NCI-H1417 treated with DMSO at 0.1 percent for 48 hours (cell line): ENCODE measurements at regions not wholly inside any gene's neighbourhood (a gene's known extent, or its start where the extent isn't known, plus 50 kb on each side); places are given as distances from the start of the nearest gene placed in this dataset.

ENCODE experiments used
- DNase-seq: peaks from one replicate; lab custom pipeline; 2025; lab: John Stamatoyannopoulos, UW

DNA sequence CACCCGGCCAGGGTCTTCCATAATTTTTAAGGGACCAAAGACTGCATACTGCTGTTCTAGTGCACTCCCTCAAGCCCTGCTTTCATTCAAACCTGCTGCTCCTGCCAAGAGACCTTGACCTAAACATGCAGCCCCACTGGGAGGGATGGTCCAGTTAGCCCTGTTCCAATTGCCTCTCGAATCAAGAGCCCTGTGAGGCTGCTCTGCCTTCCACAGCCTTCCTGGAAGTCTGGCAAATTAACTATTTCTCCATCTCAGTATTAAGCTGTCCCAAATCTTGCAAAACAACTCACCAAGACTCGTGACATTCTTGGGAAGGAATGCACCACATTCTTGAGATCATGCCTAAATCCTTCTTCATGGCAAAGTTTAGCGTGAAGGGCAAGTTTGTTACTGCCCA is 231.3 kb downstream of the C1orf94 start:
- DNase-seq = no peak

DNA sequence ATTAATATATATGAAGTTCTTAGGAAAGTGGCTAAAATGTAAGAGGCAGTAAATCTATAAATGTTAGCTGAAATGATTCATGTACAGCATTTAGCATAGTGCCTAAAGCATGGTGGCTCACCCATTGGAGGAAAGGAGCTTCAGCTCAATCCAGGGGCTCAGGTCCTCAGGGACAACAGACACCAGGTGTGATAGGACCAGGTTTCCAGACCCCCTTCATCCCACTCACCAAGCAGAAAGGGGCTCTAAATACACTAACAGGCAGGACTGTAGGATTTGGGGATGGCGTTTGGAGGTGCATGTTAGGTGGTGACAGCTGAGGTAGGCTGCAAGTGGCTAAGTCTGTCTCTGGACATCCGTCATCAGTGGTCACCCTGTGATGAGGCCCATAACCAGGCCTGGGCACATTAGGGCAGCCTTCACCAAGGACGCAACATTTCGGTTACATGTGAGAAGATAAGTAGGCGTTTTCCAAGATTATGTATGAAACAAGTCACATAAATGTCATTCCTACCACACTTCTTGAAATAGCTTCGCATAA is 233.1 kb downstream of the C1orf94 start:
- DNase-seq = no peak

- DNase-seq = no peak
Observed at GRCh38 chr1:34412598-34413370, 236.1 kb downstream of the C1orf94 start.

DNA sequence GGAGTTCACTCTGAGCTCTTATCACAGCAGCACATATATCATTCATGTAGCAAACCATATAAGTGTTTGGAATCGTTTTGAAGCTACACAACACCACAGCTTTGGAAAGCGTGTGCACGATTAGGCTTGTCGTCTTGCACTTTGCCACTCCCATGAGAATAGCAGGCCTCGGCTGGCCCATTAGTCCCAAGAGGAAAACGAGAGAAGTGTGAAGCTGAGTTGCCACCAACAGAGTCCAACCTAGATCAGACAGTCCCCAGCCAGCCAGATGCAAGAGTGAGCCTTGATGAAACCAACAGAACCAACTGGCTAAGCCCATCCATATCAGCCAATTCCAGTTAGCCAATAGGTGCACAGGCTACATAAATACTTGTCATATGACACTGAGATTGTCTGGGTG is 238.4 kb downstream of the C1orf94 start:
- DNase-seq = no peak

GRCh38 chr1:34418166-34418565 is 241.5 kb downstream of the C1orf94 start:
- DNase-seq = no peak

- DNase-seq = no peak
Observed at GRCh38 chr1:34419663-34420136, 243.0 kb downstream of the C1orf94 start.

- no peak for DNase-seq
Observed at GRCh38 chr1:34425046-34425445, 248.3 kb downstream of the C1orf94 start.

GRCh38 chr1:34425785-34426184 is 249.1 kb downstream of the C1orf94 start:
- no peak for DNase-seq

DNA sequence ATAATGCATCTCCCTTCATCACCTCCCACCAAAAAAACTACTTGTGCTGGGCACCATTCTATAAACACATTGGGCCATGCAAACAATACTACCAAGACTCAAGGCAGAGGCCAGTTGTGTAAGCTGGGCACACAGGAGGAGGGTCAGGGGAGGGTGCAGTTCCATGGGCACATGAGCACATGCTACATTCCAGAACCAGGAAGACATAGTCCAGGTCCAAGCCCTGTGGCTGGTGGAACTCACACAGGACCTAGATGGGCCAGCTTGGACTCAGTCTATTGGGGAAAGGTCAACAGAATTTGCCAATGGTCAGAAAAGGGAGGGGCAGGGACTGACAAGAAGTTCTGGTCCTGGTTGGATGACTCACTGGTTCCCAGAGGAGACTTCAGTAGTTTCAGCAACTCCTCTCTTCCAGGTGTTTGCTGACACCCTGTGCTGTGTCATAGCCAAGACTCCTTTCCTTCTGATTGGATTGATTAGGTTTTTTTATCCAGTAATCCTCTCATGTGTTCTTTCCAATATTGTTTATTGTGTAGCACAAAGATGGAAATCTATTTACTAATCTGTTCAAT is 249.7 kb downstream of the C1orf94 start:
- DNase-seq = no peak

- DNase-seq = no peak
Observed at GRCh38 chr1:34427170-34427569, 250.5 kb downstream of the C1orf94 start.

DNA sequence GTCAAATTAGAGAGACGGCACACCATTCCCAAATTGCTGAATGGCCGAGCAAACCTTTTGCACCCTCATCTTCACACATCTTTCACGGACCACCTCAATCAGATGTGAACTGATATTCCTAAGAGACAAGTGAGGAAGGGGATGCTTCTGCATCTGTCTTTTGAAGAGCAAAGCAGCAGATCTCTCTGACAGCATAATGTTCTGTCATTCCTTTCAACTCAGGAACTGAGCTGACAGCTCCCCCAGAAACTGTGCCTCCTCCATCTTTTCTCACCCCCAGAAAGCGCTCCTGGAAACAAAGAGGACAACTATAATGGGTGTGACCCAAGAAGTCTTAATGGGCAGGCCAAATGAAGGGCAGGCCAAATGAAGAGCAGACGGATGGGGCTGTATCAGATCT is 256.4 kb downstream of the C1orf94 start:
- DNase-seq = no peak

DNA sequence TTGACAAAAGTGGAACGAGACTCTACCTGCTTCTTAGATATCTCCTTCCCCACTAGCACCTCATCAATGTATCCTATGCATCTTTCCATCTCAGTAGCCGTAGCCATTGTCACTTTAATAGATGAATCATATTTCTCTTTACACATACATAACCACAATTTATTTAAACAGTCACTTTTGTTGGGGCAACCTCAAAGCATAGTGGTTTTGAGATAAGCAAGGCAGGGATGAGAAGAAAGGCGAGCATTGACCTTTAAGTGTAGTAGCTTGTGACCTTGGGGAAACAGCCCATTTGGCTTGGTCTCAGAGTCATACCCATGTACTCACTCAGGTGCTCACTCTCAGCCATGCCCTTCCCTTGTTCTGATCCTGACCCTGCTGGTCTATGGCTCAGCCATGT is 260.1 kb downstream of the C1orf94 start:
- DNase-seq = no peak

GRCh38 chr1:34441259-34442069 is 264.8 kb downstream of the C1orf94 start:
- no peak for DNase-seq

DNA sequence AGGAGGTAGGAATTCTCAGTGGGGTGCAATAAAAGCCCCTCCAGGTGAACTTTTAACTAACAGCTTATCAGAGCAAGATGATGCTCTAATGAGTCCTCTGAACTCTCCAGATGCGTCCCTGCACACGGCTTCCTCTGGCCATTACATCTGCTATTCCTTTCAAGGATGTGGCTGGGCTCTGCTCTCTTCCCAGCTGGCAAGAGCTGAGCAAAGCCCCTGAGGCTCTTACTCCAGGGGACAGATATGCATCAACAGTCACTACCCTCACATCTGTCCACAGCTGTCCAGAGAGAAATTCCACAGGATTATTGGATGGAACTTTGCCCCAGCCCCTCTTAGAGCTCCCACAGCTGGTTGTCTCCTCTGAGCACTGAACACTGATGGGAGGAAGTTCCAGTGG is 267.8 kb downstream of the C1orf94 start:
- no peak for DNase-seq

- DNase-seq = no peak
Observed at GRCh38 chr1:34450325-34450724, 273.6 kb downstream of the C1orf94 start.

GRCh38 chr1:34452451-34452850 is 275.7 kb downstream of the C1orf94 start:
- DNase-seq = no peak

DNA sequence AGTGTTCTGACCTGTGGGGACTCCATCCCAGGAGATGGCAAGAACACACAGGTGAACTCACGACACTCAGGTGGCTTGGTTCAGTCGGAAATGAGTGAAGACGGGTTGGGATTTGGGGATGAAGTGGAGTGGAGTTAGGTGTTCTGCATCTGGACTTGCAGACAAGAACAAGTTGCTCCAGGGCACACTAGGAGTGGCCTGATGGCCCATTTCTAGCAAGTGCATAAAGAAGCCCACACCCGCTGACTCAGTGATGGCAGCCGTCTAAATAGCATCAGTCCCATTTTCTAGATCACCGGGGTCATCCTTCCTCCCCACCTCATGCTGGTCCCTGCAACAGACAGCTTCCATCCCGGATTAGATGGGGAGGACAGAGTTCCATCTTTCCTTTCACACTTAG is 278.4 kb downstream of the C1orf94 start:
- no peak for DNase-seq

DNA sequence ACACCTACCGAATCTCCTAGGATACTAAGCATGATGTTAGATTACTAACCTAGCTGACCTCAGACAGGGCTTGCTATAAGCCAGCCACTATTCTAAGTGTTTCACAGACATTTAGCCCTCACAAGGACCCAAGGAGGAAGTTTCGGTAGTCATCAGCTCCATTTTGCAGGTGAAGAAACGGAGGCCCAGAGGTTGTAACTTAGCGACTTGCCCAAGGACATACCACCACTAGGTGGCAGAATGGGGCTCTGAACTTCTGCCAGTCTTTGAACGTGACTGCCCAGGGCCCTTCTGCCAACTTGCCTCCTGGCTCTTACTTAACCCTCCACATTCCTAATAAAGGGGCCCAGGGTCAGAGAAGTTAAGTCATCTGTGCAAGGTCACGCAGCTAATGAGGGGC is 283.5 kb downstream of the C1orf94 start:
- DNase-seq = no peak

GRCh38 chr1:34470401-34470800 is 284.4 kb upstream of the GJB5 start:
- DNase-seq = no peak

GRCh38 chr1:34474566-34474965 is 280.3 kb upstream of the GJB5 start:
- DNase-seq = no peak

DNA sequence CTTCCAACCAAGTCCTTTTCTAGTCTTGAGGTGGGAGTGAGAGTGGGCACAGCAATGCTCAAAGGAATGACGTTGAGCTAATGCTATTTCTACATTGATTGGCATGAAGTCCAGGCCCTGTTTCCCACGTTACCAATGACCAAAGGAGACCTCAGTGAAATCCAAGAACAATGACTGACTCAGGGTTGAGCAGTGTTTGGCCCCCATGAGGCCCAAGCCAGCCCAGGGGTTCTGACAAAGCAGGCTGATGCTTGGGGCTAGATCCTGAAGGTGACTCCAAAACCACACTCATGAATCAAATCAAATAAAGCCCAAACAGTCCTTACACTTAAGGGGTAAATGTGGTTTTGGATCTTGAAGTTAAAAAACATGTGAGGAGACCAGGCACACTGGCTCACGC is 278.5 kb upstream of the GJB5 start:
- DNase-seq = no peak

DNA sequence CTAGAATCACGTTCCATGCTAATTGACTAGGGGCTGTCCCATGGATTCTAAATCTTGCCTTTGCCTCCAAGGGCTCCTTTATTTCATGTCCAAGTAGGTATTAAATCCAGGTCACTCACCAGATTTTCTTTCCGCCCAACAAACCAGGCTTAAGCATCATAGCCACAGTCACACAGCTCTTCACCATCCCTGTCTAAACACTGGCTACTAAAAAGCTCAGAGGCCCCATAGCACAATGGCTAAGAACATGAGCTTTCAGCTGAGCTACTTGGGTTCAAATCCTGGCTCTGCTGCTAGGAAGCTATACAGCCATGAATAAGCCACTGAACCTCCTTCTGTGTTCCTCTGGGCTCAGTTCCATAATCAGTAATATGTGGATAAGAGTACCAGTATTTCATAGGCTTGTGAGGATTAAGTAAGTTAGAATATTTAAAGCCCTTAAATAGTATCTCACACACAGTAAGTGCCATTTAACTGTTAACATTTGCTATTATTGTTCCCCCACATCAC is 277.2 kb upstream of the GJB5 start:
- no peak for DNase-seq
